PC-3 (cell line): ENCODE measurements at regions not wholly inside any gene's neighbourhood (a gene's known extent, or its start where the extent isn't known, plus 50 kb on each side); places are given as distances from the start of the nearest gene placed in this dataset.

Source experiments
- ATAC-seq: fragments of 200-7000 bp; cut with Tn5 transposase; 2 replicates; pipeline ENCODE4 v1.9.1; 2020; ENCODE audit warnings: mild to moderate bottlenecking, moderate library complexity
- BruUV-seq: library from RNA; stranded (reverse); fragments of 400-500 nt; replicated peaks from 2 replicates; lab custom pipeline; 2021; lab: Mats Ljungman, UMichigan
- CTCF ChIA-PET: fragments of 300-600 bp; sonication (Branson Sonifier 250); formaldehyde crosslinking; loops from one replicate; lab custom pipeline; 2022; ENCODE audit warnings: antibody characterized with exemption; lab: Charles Lee
- POLR2A ChIA-PET: fragments of 300-600 bp; sonication (Branson Sonifier 250); formaldehyde crosslinking; loops from one replicate; lab custom pipeline; 2022; ENCODE audit warnings: antibody characterized with exemption; ENCODE audit not compliant: unreplicated experiment; lab: Charles Lee
- DNase-seq: peaks from one replicate; pipeline ENCODE4 v3.0.0-alpha.2; 2015
- H2AFZ ChIP-seq: fragments of 300-600 bp; sonication (generic); 2 replicates; pipeline ENCODE4 v1.6.0; 2016; ENCODE audit warnings: antibody characterized with exemption, low read length
- H3F3A ChIP-seq: fragments of 300-600 bp; sonication (generic); one replicate; pipeline ENCODE4 v1.6.0; 2017; ENCODE audit warnings: antibody characterized with exemption, low read length, control low read depth, mild to moderate bottlenecking; ENCODE audit not compliant: unreplicated experiment
- H3K27ac ChIP-seq: fragments of 300-600 bp; sonication (generic); 2 replicates; pipeline ENCODE4 v1.5.1; 2016; ENCODE audit warnings: mild to moderate bottlenecking, low read length
- H3K27me3 ChIP-seq: fragments of 300-600 bp; sonication (generic); 2 replicates; pipeline ENCODE4 v1.6.1; 2016; ENCODE audit warnings: low read length, mixed read lengths
- H3K36me3 ChIP-seq: fragments of 300-600 bp; sonication (generic); 2 replicates; pipeline ENCODE4 v1.6.1; 2016; ENCODE audit warnings: low read depth, mixed run types, low read length, mixed read lengths
- H3K4me1 ChIP-seq: fragments of 300-600 bp; sonication (generic); 2 replicates; pipeline ENCODE4 v1.5.1; 2016; ENCODE audit warnings: low read length; ENCODE audit not compliant: insufficient read depth
- H3K4me2 ChIP-seq: fragments of 300-600 bp; sonication (generic); 2 replicates; pipeline ENCODE4 v1.6.0; 2016; ENCODE audit warnings: low read length
- H3K4me3 ChIP-seq: fragments of 300-600 bp; sonication (generic); 2 replicates; pipeline ENCODE4 v1.5.1; 2016; ENCODE audit warnings: mild to moderate bottlenecking, low read length, mixed read lengths
- H3K79me2 ChIP-seq: fragments of 300-600 bp; sonication (generic); 2 replicates; pipeline ENCODE4 v1.6.1; 2017; ENCODE audit warnings: low read length, mixed read lengths
- H3K9ac ChIP-seq: fragments of 300-600 bp; sonication (generic); 2 replicates; pipeline ENCODE4 v1.6.0; 2016; ENCODE audit warnings: mild to moderate bottlenecking, low read length
- H3K9me2 ChIP-seq: fragments of 300-600 bp; sonication (generic); replicated peaks from 2 replicates; pipeline ENCODE4 v1.6.1; 2016; ENCODE audit warnings: mixed run types, low read length, mixed read lengths
- H3K9me3 ChIP-seq: fragments of 300-600 bp; sonication (generic); 2 replicates; pipeline ENCODE4 v1.6.1; 2016; ENCODE audit warnings: low read length, mixed read lengths
- H4K20me1 ChIP-seq: fragments of 300-600 bp; sonication (generic); 2 replicates; pipeline ENCODE4 v1.6.1; 2016; ENCODE audit warnings: low read length, mixed read lengths
- EZH2 ChIP-seq: fragments of 300-600 bp; sonication (generic); IDR thresholded peaks from one replicate; pipeline ENCODE4 v1.6.1; 2017; ENCODE audit warnings: antibody characterized with exemption, mild to moderate bottlenecking, low read length; ENCODE audit not compliant: unreplicated experiment
- EZH2phosphoT487 ChIP-seq: fragments of 300-600 bp; sonication (generic); IDR thresholded peaks from 2 replicates; pipeline ENCODE4 v1.6.1; 2018; ENCODE audit warnings: mild to moderate bottlenecking, antibody characterized with exemption, low read length, borderline replicate concordance
- intact Hi-C: fragments of 100-400 bp; cut with micrococcal nuclease; formaldehyde crosslinking; loops from 2 replicates; pipeline ENCODE4 v1.9.0; 2023
- TF ChIP-seq, protein P1 (sequence below): fragments of 300-600 bp; sonication (generic); conservative IDR thresholded peaks from 2 replicates; pipeline ENCODE4 v1.5.1; 2017; ENCODE audit warnings: antibody characterized with exemption, low read depth, mild to moderate bottlenecking, low read length

- H3K9me2 ChIP-seq: no peaks in the 10 kb centered on the region
- ChIA-PET POLR2A (no interaction called here), CTCF (no interaction called here)
- H3K4me1 ChIP-seq: no peaks in the 10 kb centered on the region
- H3K4me2 ChIP-seq: no peak overlapping the region
- no TSS peak for BruUV-seq
- intact Hi-C loops: no loop called here
- H3K79me2 ChIP-seq: no peaks in the 10 kb centered on the region
- ATAC-seq (no peak), DNase-seq (no peak)
- no peak overlapping the region for H2AFZ ChIP-seq
- no peaks in the 10 kb centered on the region for H3K27me3 ChIP-seq
- TF ChIP-seq, protein P1, sequence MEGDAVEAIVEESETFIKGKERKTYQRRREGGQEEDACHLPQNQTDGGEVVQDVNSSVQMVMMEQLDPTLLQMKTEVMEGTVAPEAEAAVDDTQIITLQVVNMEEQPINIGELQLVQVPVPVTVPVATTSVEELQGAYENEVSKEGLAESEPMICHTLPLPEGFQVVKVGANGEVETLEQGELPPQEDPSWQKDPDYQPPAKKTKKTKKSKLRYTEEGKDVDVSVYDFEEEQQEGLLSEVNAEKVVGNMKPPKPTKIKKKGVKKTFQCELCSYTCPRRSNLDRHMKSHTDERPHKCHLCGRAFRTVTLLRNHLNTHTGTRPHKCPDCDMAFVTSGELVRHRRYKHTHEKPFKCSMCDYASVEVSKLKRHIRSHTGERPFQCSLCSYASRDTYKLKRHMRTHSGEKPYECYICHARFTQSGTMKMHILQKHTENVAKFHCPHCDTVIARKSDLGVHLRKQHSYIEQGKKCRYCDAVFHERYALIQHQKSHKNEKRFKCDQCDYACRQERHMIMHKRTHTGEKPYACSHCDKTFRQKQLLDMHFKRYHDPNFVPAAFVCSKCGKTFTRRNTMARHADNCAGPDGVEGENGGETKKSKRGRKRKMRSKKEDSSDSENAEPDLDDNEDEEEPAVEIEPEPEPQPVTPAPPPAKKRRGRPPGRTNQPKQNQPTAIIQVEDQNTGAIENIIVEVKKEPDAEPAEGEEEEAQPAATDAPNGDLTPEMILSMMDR: no peak
- no peak for TF ChIP-seq EZH2phosphoT487
- no peak for TF ChIP-seq EZH2
- H3F3A ChIP-seq: no peaks in the 10 kb centered on the region
- no peaks in the 10 kb centered on the region for H3K36me3 ChIP-seq
- H3K9ac ChIP-seq: no peak overlapping the region
- no peak overlapping the region for H3K27ac ChIP-seq
- no peaks in the 10 kb centered on the region for H3K9me3 ChIP-seq
- H3K4me3 ChIP-seq: no peak overlapping the region
- H4K20me1 ChIP-seq: no peaks in the 10 kb centered on the region
These were observed 849.1 kb upstream of the POU3F3 start for GRCh38 chr2:104004821-104005220.

DNA sequence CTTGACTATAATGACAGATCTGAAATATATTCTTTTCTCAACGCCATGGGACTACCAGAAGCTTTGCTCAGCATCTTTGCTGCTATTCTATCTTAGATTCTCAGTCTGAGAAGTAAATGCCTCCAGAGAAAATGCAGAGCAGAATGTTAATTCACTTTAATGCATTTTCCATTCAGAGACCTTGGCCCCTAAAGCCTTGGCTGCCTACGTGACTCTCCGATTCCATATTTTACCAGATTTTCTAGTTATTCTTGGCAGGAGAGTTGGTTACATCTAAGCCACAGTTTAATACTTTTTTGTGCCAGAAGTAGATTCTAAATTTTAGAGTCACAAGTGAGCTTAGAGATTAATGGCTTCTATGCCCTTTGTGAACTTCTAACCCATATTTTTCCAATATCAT, 837.1 kb upstream of the POU3F3 start:
- ATAC-seq: no peak
- H3K9me2 ChIP-seq: no peaks in the 10 kb centered on the region
- no peaks in the 10 kb centered on the region for H3K79me2 ChIP-seq
- no peak for DNase-seq
- no peak overlapping the region for H3K9ac ChIP-seq
- intact Hi-C loops: no loop called here
- peaks cover 26% of the 10 kb centered on the region for H3K27me3 ChIP-seq
- POLR2A ChIA-PET: no interaction called here
- H3K4me3 ChIP-seq: no peak overlapping the region
- no peak overlapping the region for H2AFZ ChIP-seq
- BruUV-seq: no TSS peak
- H3K27ac ChIP-seq: no peak overlapping the region
- no peaks in the 10 kb centered on the region for H3F3A ChIP-seq
- no peak overlapping the region for H3K4me2 ChIP-seq
- TF ChIP-seq EZH2 (no peak), EZH2phosphoT487 (no peak)
- CTCF ChIA-PET: no interaction called here
- no peaks in the 10 kb centered on the region for H3K9me3 ChIP-seq
- H3K36me3 ChIP-seq: no peaks in the 10 kb centered on the region
- no peaks in the 10 kb centered on the region for H4K20me1 ChIP-seq
- H3K4me1 ChIP-seq: no peaks in the 10 kb centered on the region

- Histone ChIP-seq H3K4me3 (no peak overlapping the region), H3K4me2 (no peak overlapping the region), H3K79me2 (no peaks in the 10 kb centered on the region), H3K9me3 (no peaks in the 10 kb centered on the region), H3K9ac (no peak overlapping the region), H3K36me3 (no peaks in the 10 kb centered on the region), H3K27me3 (peaks cover 74% of the 10 kb centered on the region), H2AFZ (no peak overlapping the region), H3F3A (no peaks in the 10 kb centered on the region), H3K9me2 (no peaks in the 10 kb centered on the region), H3K4me1 (no peaks in the 10 kb centered on the region), H3K27ac (no peak overlapping the region), H4K20me1 (no peaks in the 10 kb centered on the region)
- ATAC-seq (no peak), DNase-seq (no peak)
- POLR2A ChIA-PET: no interaction called here
- TF ChIP-seq, protein P1: no peak
- TF ChIP-seq EZH2 (no peak), EZH2phosphoT487 (no peak)
- intact Hi-C loops: no loop called here
- BruUV-seq: no TSS peak
- CTCF ChIA-PET: no interaction called here
These were observed 830.6 kb upstream of the POU3F3 start for GRCh38 chr2:104023306-104023705.
